ENCODE measurements at regions not wholly inside any gene's neighbourhood (a gene's known extent, or its start where the extent isn't known, plus 50 kb on each side); places are given as distances from the start of the nearest gene placed in this dataset.

- no peaks in the 10 kb centered on the region for H3K36me3 ChIP-seq (replicated peaks; ENCODE audit: low read depth, low read length)
- no peak overlapping the region for H3K9ac ChIP-seq (ENCODE audit: low read length)
- no peak overlapping the region for H3K4me2 ChIP-seq (ENCODE audit: low read length)
- no peak overlapping the region for H3K27ac ChIP-seq (ENCODE audit: low read length)
- no peak overlapping the region for H2AFZ ChIP-seq (ENCODE audit: low read depth, low read length)
- TF ChIP-seq CTCF (IDR thresholded peaks at IDR 0.05; ENCODE audit: low read depth, low read length) = no peak
- TF ChIP-seq EZH2phosphoT487 (IDR thresholded peaks at IDR 0.05; ENCODE audit: low read depth) = no peak
- H3K9me3 ChIP-seq (ENCODE audit: insufficient read depth, low read length) = no peaks in the 10 kb centered on the region
- H3K4me3 ChIP-seq (ENCODE audit: low read length) = no peak overlapping the region
- H3K27me3 ChIP-seq (ENCODE audit: low read depth, low read length) = no peaks in the 10 kb centered on the region
- no peaks in the 10 kb centered on the region for H4K20me1 ChIP-seq (ENCODE audit: insufficient read depth, low read length)
- H3K4me1 ChIP-seq (ENCODE audit: low read length) = no peaks in the 10 kb centered on the region
- H3K79me2 ChIP-seq (ENCODE audit: low read length) = no peaks in the 10 kb centered on the region
Observed at GRCh38 chr3:193011958-193012357, 94.3 kb upstream of the MB21D2 start.

GRCh38 chr3:193014902-193015301, 97.2 kb upstream of the MB21D2 start:
- TF ChIP-seq EZH2phosphoT487 (IDR thresholded peaks at IDR 0.05; ENCODE audit: low read depth) (no peak), CTCF (IDR thresholded peaks at IDR 0.05; ENCODE audit: low read depth, low read length) (no peak)
- H3K9me3 ChIP-seq (ENCODE audit: insufficient read depth, low read length) = no peaks in the 10 kb centered on the region

DNA sequence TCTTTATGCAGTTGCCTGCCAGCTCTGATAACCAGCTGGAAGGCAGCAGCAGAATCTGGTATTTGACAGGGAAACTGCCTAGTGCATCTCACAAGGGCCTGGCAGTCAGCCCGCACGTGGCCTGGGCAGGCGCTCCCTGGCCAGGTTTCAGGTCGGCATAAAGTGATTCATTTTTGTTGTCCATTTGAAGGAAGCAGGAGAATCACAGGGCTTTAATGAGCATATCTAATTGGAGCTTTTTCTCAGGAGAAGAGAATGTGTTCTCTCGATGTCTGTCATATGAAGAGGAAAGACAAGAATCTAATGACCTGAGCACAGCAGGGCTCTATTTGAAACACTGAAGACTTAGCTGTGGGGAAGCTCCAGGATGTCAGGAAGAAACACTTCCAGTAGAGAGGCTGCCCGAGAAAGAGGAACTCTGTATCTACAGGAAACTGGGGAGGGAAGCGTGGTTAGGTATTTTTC, 98.8 kb upstream of the MB21D2 start:
- no peak overlapping the region for H3K27ac ChIP-seq (ENCODE audit: low read length)
- no peak overlapping the region for H3K4me2 ChIP-seq (ENCODE audit: low read length)
- H4K20me1 ChIP-seq (ENCODE audit: insufficient read depth, low read length) = no peaks in the 10 kb centered on the region
- H3K27me3 ChIP-seq (ENCODE audit: low read depth, low read length) = no peaks in the 10 kb centered on the region
- no peak overlapping the region for H3K9ac ChIP-seq (ENCODE audit: low read length)
- no peaks in the 10 kb centered on the region for H3K36me3 ChIP-seq (replicated peaks; ENCODE audit: low read depth, low read length)
- no peak for TF ChIP-seq CTCF (IDR thresholded peaks at IDR 0.05; ENCODE audit: low read depth, low read length)
- no peak for TF ChIP-seq EZH2phosphoT487 (IDR thresholded peaks at IDR 0.05; ENCODE audit: low read depth)
- H3K4me1 ChIP-seq (ENCODE audit: low read length) = no peaks in the 10 kb centered on the region
- no peaks in the 10 kb centered on the region for H3K9me3 ChIP-seq (ENCODE audit: insufficient read depth, low read length)
- H3K4me3 ChIP-seq (ENCODE audit: low read length) = no peak overlapping the region
- H3K79me2 ChIP-seq (ENCODE audit: low read length) = no peaks in the 10 kb centered on the region
- H2AFZ ChIP-seq (ENCODE audit: low read depth, low read length) = no peak overlapping the region

More at GRCh38 chr3:193014902-193015301, 97.2 kb upstream of the MB21D2 start:
- Histone ChIP-seq H3K4me3 (ENCODE audit: low read length) (no peak overlapping the region), H4K20me1 (ENCODE audit: insufficient read depth, low read length) (no peaks in the 10 kb centered on the region), H3K79me2 (ENCODE audit: low read length) (no peaks in the 10 kb centered on the region), H3K27me3 (ENCODE audit: low read depth, low read length) (no peaks in the 10 kb centered on the region), H3K4me1 (ENCODE audit: low read length) (no peaks in the 10 kb centered on the region), H3K9ac (ENCODE audit: low read length) (no peak overlapping the region), H2AFZ (ENCODE audit: low read depth, low read length) (no peak overlapping the region), H3K36me3 (replicated peaks; ENCODE audit: low read depth, low read length) (no peaks in the 10 kb centered on the region), H3K4me2 (ENCODE audit: low read length) (no peak overlapping the region), H3K27ac (ENCODE audit: low read length) (no peak overlapping the region)

- no peak for TF ChIP-seq CTCF (IDR thresholded peaks at IDR 0.05; ENCODE audit: low read depth, low read length)
- TF ChIP-seq EZH2phosphoT487 (IDR thresholded peaks at IDR 0.05; ENCODE audit: low read depth) = no peak
- H3K4me1 ChIP-seq (ENCODE audit: low read length) = no peaks in the 10 kb centered on the region
- no peak overlapping the region for H3K27ac ChIP-seq (ENCODE audit: low read length)
Observed at GRCh38 chr3:193021506-193022010, 103.9 kb upstream of the MB21D2 start.

More at GRCh38 chr3:193021506-193022010, 103.9 kb upstream of the MB21D2 start:
- Histone ChIP-seq H4K20me1 (ENCODE audit: insufficient read depth, low read length) (no peaks in the 10 kb centered on the region), H3K79me2 (ENCODE audit: low read length) (no peaks in the 10 kb centered on the region), H2AFZ (ENCODE audit: low read depth, low read length) (no peak overlapping the region), H3K4me3 (ENCODE audit: low read length) (no peak overlapping the region), H3K4me2 (ENCODE audit: low read length) (no peak overlapping the region), H3K36me3 (replicated peaks; ENCODE audit: low read depth, low read length) (no peaks in the 10 kb centered on the region), H3K27me3 (ENCODE audit: low read depth, low read length) (no peaks in the 10 kb centered on the region), H3K9me3 (ENCODE audit: insufficient read depth, low read length) (no peaks in the 10 kb centered on the region), H3K9ac (ENCODE audit: low read length) (no peak overlapping the region)
